ENCODE measurements at regions not wholly inside any gene's neighbourhood (a gene's known extent, or its start where the extent isn't known, plus 50 kb on each side); places are given as distances from the start of the nearest gene placed in this dataset.

- peaks cover 0 to 2% of the 10 kb centered on the region in 2 donors for H3K9me3 Mint-ChIP-seq
- ATAC-seq, result no peak
- no peak overlapping the region for H3K27ac Mint-ChIP-seq
- no peaks in the 10 kb centered on the region for H3K36me3 Mint-ChIP-seq
- DNase-seq (ENCODE audit: low spot score in 2 of 2), result no peak
Measured at GRCh38 chr17:34712481-34713195, 133.3 kb downstream of the TMEM132E start.

DNA sequence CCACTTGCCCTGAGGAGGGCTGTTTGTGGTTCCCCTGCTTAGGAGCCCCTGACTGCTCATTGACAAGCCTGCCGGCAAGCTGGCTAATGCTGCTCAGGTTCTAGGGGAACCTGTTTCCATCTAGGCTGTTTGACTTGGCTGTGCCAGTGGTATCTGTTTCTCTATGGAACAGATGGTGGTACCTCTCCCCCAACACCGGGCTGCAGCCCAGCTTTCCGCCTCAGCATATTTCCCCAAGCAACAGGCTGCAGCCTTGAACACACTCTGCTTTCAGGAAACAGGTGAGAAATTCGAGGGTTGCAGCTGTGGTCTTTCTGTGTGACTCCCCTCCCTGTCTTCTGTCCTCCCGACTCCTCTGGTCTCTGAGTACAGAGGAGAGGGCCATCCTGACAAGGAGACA is 132.3 kb downstream of the TMEM132E start:
- H3K36me3 Mint-ChIP-seq, result no peaks in the 10 kb centered on the region
- H3K9me3 Mint-ChIP-seq, result peaks cover 0 to 4% of the 10 kb centered on the region in 2 donors
- H3K27ac Mint-ChIP-seq, result no peak overlapping the region
- no peak for ATAC-seq
- DNase-seq (ENCODE audit: low spot score in 2 of 2), result no peak

DNA sequence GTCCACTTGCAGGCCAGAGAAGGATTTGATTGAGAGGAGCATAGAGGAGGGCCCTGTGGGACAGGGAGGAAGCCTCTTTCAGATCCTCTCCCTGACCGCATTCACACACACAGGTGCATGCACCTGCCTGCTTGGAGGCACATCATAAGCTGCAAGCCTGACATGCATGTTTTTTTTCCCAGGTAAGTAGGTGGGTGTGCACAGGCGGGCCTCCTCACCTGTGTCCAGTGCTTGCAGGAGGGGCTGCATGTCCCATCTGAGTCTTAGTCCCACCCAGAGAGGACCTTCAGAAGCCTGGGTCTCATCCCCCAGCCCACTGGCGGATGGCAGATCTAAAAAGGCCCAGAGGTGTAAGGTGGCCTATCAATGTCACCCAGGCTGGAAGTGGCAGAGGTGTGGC is 130.8 kb downstream of the TMEM132E start:
- Mint-ChIP-seq H3K27ac (no peak overlapping the region), H3K36me3 (no peaks in the 10 kb centered on the region), H3K9me3 (peaks cover 0 to 4% of the 10 kb centered on the region in 2 donors)
- DNase-seq (ENCODE audit: low spot score in 2 of 2), result no peak
- no peak for ATAC-seq

GRCh38 chr17:34709158-34709754 is 129.9 kb downstream of the TMEM132E start:
- ATAC-seq (no peak), DNase-seq (ENCODE audit: low spot score in 2 of 2) (no peak)
- Mint-ChIP-seq H3K27ac (no peak overlapping the region), H3K36me3 (no peaks in the 10 kb centered on the region), H3K9me3 (peaks cover 0 to 4% of the 10 kb centered on the region in 2 donors)

GRCh38 chr17:34706029-34706428 is 126.6 kb downstream of the TMEM132E start:
- no peak overlapping the region for H3K27ac Mint-ChIP-seq
- peaks cover 0 to 4% of the 10 kb centered on the region in 2 donors for H3K9me3 Mint-ChIP-seq
- ATAC-seq (no peak), DNase-seq (ENCODE audit: low spot score in 2 of 2) (peak in 1 of 2 donors; percentile 17)
- H3K36me3 Mint-ChIP-seq, result no peaks in the 10 kb centered on the region

GRCh38 chr17:34703533-34703932 is 124.2 kb downstream of the TMEM132E start:
- peaks cover 0 to 4% of the 10 kb centered on the region in 2 donors for H3K9me3 Mint-ChIP-seq

GRCh38 chr17:34699181-34699580 is 119.8 kb downstream of the TMEM132E start:
- Mint-ChIP-seq H3K9me3 (no peaks in the 10 kb centered on the region), H3K27ac (no peak overlapping the region), H3K36me3 (no peaks in the 10 kb centered on the region)
- no peak for DNase-seq (ENCODE audit: low spot score in 2 of 2)
- no peak for ATAC-seq

More at GRCh38 chr17:34703533-34703932, 124.2 kb downstream of the TMEM132E start:
- Mint-ChIP-seq H3K27ac (no peak overlapping the region), H3K36me3 (no peaks in the 10 kb centered on the region)
- peak in 1 of 2 donors; percentile 24 for DNase-seq (ENCODE audit: low spot score in 2 of 2)
- no peak for ATAC-seq

DNA sequence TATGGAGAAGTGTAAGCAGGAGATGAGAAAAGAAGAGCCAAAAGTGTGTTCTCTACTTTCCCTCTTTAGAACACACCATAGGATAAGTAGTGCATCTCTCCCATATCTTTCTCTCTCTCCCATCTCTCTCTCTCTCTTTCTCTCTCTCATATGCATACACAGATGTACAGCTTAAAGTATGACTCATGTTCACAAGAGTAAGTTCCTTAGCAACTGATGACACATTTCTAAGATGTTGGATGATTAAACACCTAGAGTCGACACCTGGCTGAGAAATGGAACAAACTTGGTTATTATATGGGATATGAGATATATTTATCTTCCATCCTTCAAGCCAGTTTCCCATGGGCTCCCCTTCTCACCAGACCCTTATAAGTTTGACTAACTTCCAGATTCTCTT is 113.5 kb downstream of the TMEM132E start:
- ATAC-seq, result peak in 1 of 2 donors; percentile 56
- no peak for DNase-seq (ENCODE audit: low spot score in 2 of 2)
- peaks cover 4% of the 10 kb centered on the region in 2 donors for H3K9me3 Mint-ChIP-seq
- H3K36me3 Mint-ChIP-seq, result peaks cover 0 to 11% of the 10 kb centered on the region in 2 donors
- no peak overlapping the region for H3K27ac Mint-ChIP-seq

Data from activated naive CD4-positive, alpha-beta T cell treated with anti-CD3 and anti-CD28 coated beads, Interleukin-2, amount 50 U/mL, for 72 hours (primary cell).